H9 (cell line): ENCODE measurements at regions not wholly inside any gene's neighbourhood (a gene's known extent, or its start where the extent isn't known, plus 50 kb on each side); places are given as distances from the start of the nearest gene placed in this dataset.

Experiments used
- DNase-seq: peaks from one replicate; pipeline ENCODE4 v3.0.0-alpha.2; 2017
- H2AFZ ChIP-seq: one replicate; pipeline ENCODE4 v1.6.1; 2013; ENCODE audit warnings: mild to moderate bottlenecking, low read length, control low read depth, moderate library complexity
- H2AK5ac ChIP-seq: 2 replicates; pipeline ENCODE4 v1.6.1; 2013; ENCODE audit warnings: low read length, control low read depth, mixed read lengths; ENCODE audit not compliant: insufficient read length
- H2BK120ac ChIP-seq: one replicate; pipeline ENCODE4 v1.6.1; 2013; ENCODE audit warnings: low read depth, mild to moderate bottlenecking, low read length, control low read depth, inconsistent platforms; ENCODE audit not compliant: poor library complexity, severe bottlenecking
- H2BK12ac ChIP-seq: 2 replicates; pipeline ENCODE4 v1.6.1; 2013; ENCODE audit warnings: low read length, control low read depth, mixed read lengths, low read depth; ENCODE audit not compliant: insufficient read length
- H2BK15ac ChIP-seq: 2 replicates; pipeline ENCODE4 v1.6.1; 2013; ENCODE audit warnings: low read depth, low read length, control low read depth
- H2BK20ac ChIP-seq: one replicate; pipeline ENCODE4 v1.6.1; 2013; ENCODE audit warnings: low read depth, mild to moderate bottlenecking, low read length, control low read depth, inconsistent platforms; ENCODE audit not compliant: poor library complexity, severe bottlenecking
- H2BK5ac ChIP-seq: 2 replicates; pipeline ENCODE4 v1.6.1; 2013; ENCODE audit warnings: low read length, control low read depth, mixed read lengths; ENCODE audit not compliant: insufficient read length
- H3K14ac ChIP-seq: 2 replicates; pipeline ENCODE4 v1.6.1; 2013; ENCODE audit warnings: low read length, control low read depth; ENCODE audit not compliant: insufficient read depth
- H3K18ac ChIP-seq: 2 replicates; pipeline ENCODE4 v1.6.1; 2013; ENCODE audit warnings: low read depth, mild to moderate bottlenecking, mixed read lengths, low read length, control low read depth; ENCODE audit not compliant: insufficient read length
- H3K23ac ChIP-seq: 2 replicates; pipeline ENCODE4 v1.6.1; 2013; ENCODE audit warnings: low read length, control low read depth, mixed read lengths, low read depth; ENCODE audit not compliant: insufficient read length
- H3K23me2 ChIP-seq: 2 replicates; pipeline ENCODE4 v1.6.1; 2013; ENCODE audit warnings: low read depth, mild to moderate bottlenecking, mixed read lengths, low read length, control low read depth; ENCODE audit not compliant: insufficient read length, poor library complexity, severe bottlenecking
- H3K27ac ChIP-seq: 2 replicates; pipeline ENCODE4 v1.5.1; 2013; ENCODE audit warnings: low read length, control low read depth, mixed read lengths, low read depth; ENCODE audit not compliant: insufficient read length
- H3K27me3 ChIP-seq: 2 replicates; pipeline ENCODE4 v1.6.1; 2013; ENCODE audit warnings: low read length, control low read depth, inconsistent platforms; ENCODE audit not compliant: insufficient read depth
- H3K4ac ChIP-seq: 2 replicates; pipeline ENCODE4 v1.6.1; 2013; ENCODE audit warnings: low read depth, mild to moderate bottlenecking, control low read depth, inconsistent platforms, low read length, moderate library complexity
- H3K4me1 ChIP-seq: 2 replicates; pipeline ENCODE4 v1.6.1; 2013; ENCODE audit warnings: low read length, control low read depth, inconsistent platforms; ENCODE audit not compliant: insufficient read depth
- H3K4me2 ChIP-seq: 2 replicates; pipeline ENCODE4 v1.6.1; 2013; ENCODE audit warnings: low read length, control low read depth, mixed read lengths; ENCODE audit not compliant: insufficient read length, insufficient read depth
- H3K56ac ChIP-seq: 2 replicates; pipeline ENCODE4 v1.6.1; 2013; ENCODE audit warnings: low read depth, mild to moderate bottlenecking, mixed read lengths, low read length, control low read depth; ENCODE audit not compliant: insufficient read length
- H3K79me1 ChIP-seq: 2 replicates; pipeline ENCODE4 v1.6.1; 2013; ENCODE audit warnings: low read depth, mild to moderate bottlenecking, moderate library complexity, low read length, control low read depth, inconsistent platforms; ENCODE audit not compliant: insufficient read depth, poor library complexity, severe bottlenecking
- H3K79me2 ChIP-seq: 2 replicates; pipeline ENCODE4 v1.6.1; 2013; ENCODE audit warnings: low read length, control low read depth, inconsistent platforms; ENCODE audit not compliant: insufficient read depth
- H3K9ac ChIP-seq: 2 replicates; pipeline ENCODE4 v1.6.1; 2013; ENCODE audit warnings: low read length, control low read depth, mixed read lengths; ENCODE audit not compliant: insufficient read length; ENCODE audit errors: extremely low read depth
- H3K9me3 ChIP-seq: one replicate; pipeline ENCODE4 v1.6.1; 2013; ENCODE audit warnings: low read depth, low read length, inconsistent platforms; ENCODE audit not compliant: control insufficient read depth
- H3T11ph ChIP-seq: one replicate; pipeline ENCODE4 v1.6.1; 2013; ENCODE audit warnings: mild to moderate bottlenecking, low read length, control low read depth, inconsistent platforms
- H4K20me1 ChIP-seq: one replicate; pipeline ENCODE4 v1.6.1; 2013; ENCODE audit not compliant: control insufficient read depth, insufficient read length, insufficient read depth
- H4K5ac ChIP-seq: 2 replicates; pipeline ENCODE4 v1.6.1; 2013; ENCODE audit warnings: low read depth, mild to moderate bottlenecking, mixed read lengths, low read length, control low read depth; ENCODE audit not compliant: insufficient read length
- H4K8ac ChIP-seq: replicated peaks from 2 replicates; pipeline ENCODE4 v1.6.1; 2013; ENCODE audit warnings: low read length, control low read depth, mixed read lengths, low read depth; ENCODE audit not compliant: insufficient read length
- H4K91ac ChIP-seq: 2 replicates; pipeline ENCODE4 v1.6.1; 2013; ENCODE audit warnings: low read depth, mild to moderate bottlenecking, moderate library complexity, mixed read lengths, low read length, control low read depth; ENCODE audit not compliant: insufficient read length
- H3K27ac Mint-ChIP-seq, 3 experiments: 2 replicates in 2 of 3; 3 replicates in 1 of 3; pipeline ENCODE4 v1.8.0; 2020 to 2021; ENCODE audit warnings: mixed read lengths in 3 of 3, mild to moderate bottlenecking in 1 of 3, moderate library complexity in 1 of 3
- H3K27me3 Mint-ChIP-seq: 2 replicates; pipeline ENCODE4 v1.8.0; 2021; ENCODE audit warnings: low read depth, mild to moderate bottlenecking, moderate library complexity, mixed read lengths
- H3K36me3 Mint-ChIP-seq, 3 experiments: 2 replicates in 2 of 3; 3 replicates in 1 of 3; pipeline ENCODE4 v1.8.0; 2020 to 2021; ENCODE audit warnings: low read depth in 3 of 3, mixed read lengths in 3 of 3; ENCODE audit not compliant: insufficient read depth in 1 of 3
- H3K4me1 Mint-ChIP-seq, 2 experiments: 2 replicates each; pipeline ENCODE4 v1.8.0; 2020; ENCODE audit warnings: mixed read lengths in 2 of 2
- H3K4me3 Mint-ChIP-seq, 2 experiments: 2 replicates in 1 of 2; 3 replicates in 1 of 2; pipeline ENCODE4 v1.8.0; 2020 to 2021; ENCODE audit warnings: mild to moderate bottlenecking in 2 of 2, mixed read lengths in 2 of 2, moderate library complexity in 1 of 2
- H3K9me3 Mint-ChIP-seq, 2 experiments: 2 replicates in 1 of 2; 3 replicates in 1 of 2; pipeline ENCODE4 v1.8.0; 2020; ENCODE audit warnings: mild to moderate bottlenecking in 2 of 2, mixed read lengths in 2 of 2, moderate library complexity in 1 of 2
- WGBS: extraction: QIAGEN DNeasy Blood & Tissue Kit; methylation state at CpG from one replicate; pipeline ENCODE4 v1.1.7; 2013; ENCODE audit warnings: missing lambda C conversion rate, low lambda C conversion rate, mixed read lengths; ENCODE audit not compliant: insufficient read length; ENCODE audit errors: extremely low coverage; 5-methylcytosine and 5-hydroxymethylcytosine counted together
- TF ChIP-seq, protein P1 (sequence below): fragments of 200-600 bp; sonication (generic); conservative IDR thresholded peaks from 3 replicates; pipeline ENCODE4 v1.8.0; 2021; ENCODE audit warnings: antibody characterized with exemption, mild to moderate bottlenecking

DNA sequence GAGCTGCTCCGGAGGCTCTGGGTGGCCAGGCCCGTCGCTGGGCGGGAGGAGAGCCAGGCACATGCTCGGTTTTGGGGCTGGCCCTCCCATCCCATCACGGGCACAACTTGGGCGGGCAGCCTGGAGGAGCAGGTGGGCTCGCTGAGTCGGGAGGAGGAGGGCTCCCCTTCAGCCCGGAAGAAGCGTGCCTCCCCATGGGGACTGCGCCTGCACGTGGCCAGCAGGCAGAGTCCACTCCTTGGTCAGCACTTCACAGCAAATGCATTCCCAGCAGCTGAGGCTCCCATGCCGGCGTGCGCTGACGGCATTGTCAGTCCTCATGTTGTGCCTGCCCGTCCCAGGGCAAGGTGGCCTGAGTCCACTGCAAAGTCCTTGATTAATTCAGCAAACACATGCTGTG is 1281.7 kb downstream of the BRD1 start:
- Histone ChIP-seq H2AFZ (no peak overlapping the region), H3K14ac (no peak overlapping the region; the same call in 1 of the 2 replicates), H4K20me1 (no peaks in the 10 kb centered on the region), H3T11ph (no peak overlapping the region), H2BK120ac (no peak overlapping the region), H2BK12ac (no peak overlapping the region), H3K79me2 (no peaks in the 10 kb centered on the region), H3K4me1 (no peaks in the 10 kb centered on the region), H3K79me1 (no peaks in the 10 kb centered on the region), H2BK15ac (no peak overlapping the region), H2BK5ac (no peak overlapping the region), H4K5ac (no peak overlapping the region), H2BK20ac (no peak overlapping the region), H3K23me2 (no peaks in the 10 kb centered on the region), H3K23ac (no peak overlapping the region), H3K27ac (no peak overlapping the region), H3K9ac (no peak overlapping the region), H3K4me2 (no peak overlapping the region), H2AK5ac (no peak overlapping the region), H4K91ac (no peak overlapping the region), H4K8ac (no peak overlapping the region), H3K56ac (no peak overlapping the region), H3K9me3 (no peaks in the 10 kb centered on the region), H3K27me3 (no peaks in the 10 kb centered on the region), H3K18ac (no peak overlapping the region), H3K4ac (no peak overlapping the region)
- Mint-ChIP-seq H3K27ac (no peak overlapping the region), H3K4me1 (peaks cover 0 to 9% of the 10 kb centered on the region in 2 experiments; a peak in 2 of 4 replicates), H3K4me3 (no peak overlapping the region), H3K27me3 (no peaks in the 10 kb centered on the region), H3K36me3 (peaks cover 0 to 1% (median 0%) of the 10 kb centered on the region in 3 experiments; a peak in 2 of 7 replicates), H3K9me3 (no peaks in the 10 kb centered on the region; a peak in 1 of 5 replicates)
- WGBS: no CpG with 5 or more reads among the region's 18 CpGs
- DNase-seq: no peak
- TF ChIP-seq, protein P1, sequence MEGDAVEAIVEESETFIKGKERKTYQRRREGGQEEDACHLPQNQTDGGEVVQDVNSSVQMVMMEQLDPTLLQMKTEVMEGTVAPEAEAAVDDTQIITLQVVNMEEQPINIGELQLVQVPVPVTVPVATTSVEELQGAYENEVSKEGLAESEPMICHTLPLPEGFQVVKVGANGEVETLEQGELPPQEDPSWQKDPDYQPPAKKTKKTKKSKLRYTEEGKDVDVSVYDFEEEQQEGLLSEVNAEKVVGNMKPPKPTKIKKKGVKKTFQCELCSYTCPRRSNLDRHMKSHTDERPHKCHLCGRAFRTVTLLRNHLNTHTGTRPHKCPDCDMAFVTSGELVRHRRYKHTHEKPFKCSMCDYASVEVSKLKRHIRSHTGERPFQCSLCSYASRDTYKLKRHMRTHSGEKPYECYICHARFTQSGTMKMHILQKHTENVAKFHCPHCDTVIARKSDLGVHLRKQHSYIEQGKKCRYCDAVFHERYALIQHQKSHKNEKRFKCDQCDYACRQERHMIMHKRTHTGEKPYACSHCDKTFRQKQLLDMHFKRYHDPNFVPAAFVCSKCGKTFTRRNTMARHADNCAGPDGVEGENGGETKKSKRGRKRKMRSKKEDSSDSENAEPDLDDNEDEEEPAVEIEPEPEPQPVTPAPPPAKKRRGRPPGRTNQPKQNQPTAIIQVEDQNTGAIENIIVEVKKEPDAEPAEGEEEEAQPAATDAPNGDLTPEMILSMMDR: no peak
